ENCODE measurements at regions not wholly inside any gene's neighbourhood (a gene's known extent, or its start where the extent isn't known, plus 50 kb on each side); places are given as distances from the start of the nearest gene placed in this dataset.

- no peaks in the 10 kb centered on the region for H3K79me2 ChIP-seq (ENCODE audit: insufficient read depth, low read length)
- no peak overlapping the region for H3K4me3 ChIP-seq (ENCODE audit: low read depth, low read length, poor library complexity, severe bottlenecking)
- H2AFZ ChIP-seq (ENCODE audit: low read length): no peak overlapping the region
- H3K27ac ChIP-seq (ENCODE audit: low read depth, low read length, poor library complexity, severe bottlenecking): no peak overlapping the region
- no peaks in the 10 kb centered on the region for H3K9me3 ChIP-seq (ENCODE audit: low read length)
- no peak for TF ChIP-seq EZH2 (IDR thresholded peaks at IDR 0.05; ENCODE audit: borderline replicate concordance, low read length)
- H3K36me3 ChIP-seq (ENCODE audit: insufficient read depth, low read length): no peaks in the 10 kb centered on the region
- no peaks in the 10 kb centered on the region for H3K9me2 ChIP-seq (ENCODE audit: low read depth, low read length)
- H3F3A ChIP-seq (ENCODE audit: insufficient read depth, low read length): no peaks in the 10 kb centered on the region
- no peaks in the 10 kb centered on the region for H3K4me1 ChIP-seq (ENCODE audit: insufficient read depth, low read length, severe bottlenecking)
- H3K27me3 ChIP-seq (ENCODE audit: insufficient read depth, low read length): no peaks in the 10 kb centered on the region
- H3K4me2 ChIP-seq (ENCODE audit: low read length): no peak overlapping the region
- no peaks in the 10 kb centered on the region for H4K20me1 ChIP-seq (ENCODE audit: insufficient read depth, low read length)
- H3K9ac ChIP-seq (ENCODE audit: low read length): no peak overlapping the region
Measured at GRCh38 chr2:150909090-150909489, 352.6 kb downstream of the RBM43 start.

- no peak for TF ChIP-seq EZH2 (IDR thresholded peaks at IDR 0.05; ENCODE audit: borderline replicate concordance, low read length)
- TF ChIP-seq CTCF (IDR thresholded peaks at IDR 0.05; ENCODE audit: low read length): no peak
- H3K4me1 ChIP-seq (ENCODE audit: insufficient read depth, low read length, severe bottlenecking): no peaks in the 10 kb centered on the region
- no peaks in the 10 kb centered on the region for H4K20me1 ChIP-seq (ENCODE audit: insufficient read depth, low read length)
- H3K36me3 ChIP-seq (ENCODE audit: insufficient read depth, low read length): no peaks in the 10 kb centered on the region
- H3K9me2 ChIP-seq (ENCODE audit: low read depth, low read length): no peaks in the 10 kb centered on the region
- no peak overlapping the region for H3K4me2 ChIP-seq (ENCODE audit: low read length)
- no peaks in the 10 kb centered on the region for H3K9me3 ChIP-seq (ENCODE audit: low read length)
- no peak overlapping the region for H3K27ac ChIP-seq (ENCODE audit: low read depth, low read length, poor library complexity, severe bottlenecking)
- H2AFZ ChIP-seq (ENCODE audit: low read length): no peak overlapping the region
- no peaks in the 10 kb centered on the region for H3F3A ChIP-seq (ENCODE audit: insufficient read depth, low read length)
- H3K27me3 ChIP-seq (ENCODE audit: insufficient read depth, low read length): no peaks in the 10 kb centered on the region
- H3K9ac ChIP-seq (ENCODE audit: low read length): no peak overlapping the region
- no peak overlapping the region for H3K4me3 ChIP-seq (ENCODE audit: low read depth, low read length, poor library complexity, severe bottlenecking)
- H3K79me2 ChIP-seq (ENCODE audit: insufficient read depth, low read length): no peaks in the 10 kb centered on the region
Measured at GRCh38 chr2:150907466-150907865, 354.2 kb downstream of the RBM43 start.

- H2AFZ ChIP-seq (ENCODE audit: low read length): no peak overlapping the region
- no peaks in the 10 kb centered on the region for H3F3A ChIP-seq (ENCODE audit: insufficient read depth, low read length)
- no peak overlapping the region for H3K9ac ChIP-seq (ENCODE audit: low read length)
- H4K20me1 ChIP-seq (ENCODE audit: insufficient read depth, low read length): no peaks in the 10 kb centered on the region
- H3K79me2 ChIP-seq (ENCODE audit: insufficient read depth, low read length): no peaks in the 10 kb centered on the region
- TF ChIP-seq CTCF (IDR thresholded peaks at IDR 0.05; ENCODE audit: low read length) (no peak), EZH2 (IDR thresholded peaks at IDR 0.05; ENCODE audit: borderline replicate concordance, low read length) (no peak)
- no peak overlapping the region for H3K4me3 ChIP-seq (ENCODE audit: low read depth, low read length, poor library complexity, severe bottlenecking)
- H3K4me1 ChIP-seq (ENCODE audit: insufficient read depth, low read length, severe bottlenecking): no peaks in the 10 kb centered on the region
- no peak overlapping the region for H3K27ac ChIP-seq (ENCODE audit: low read depth, low read length, poor library complexity, severe bottlenecking)
- no peak overlapping the region for H3K4me2 ChIP-seq (ENCODE audit: low read length)
- H3K27me3 ChIP-seq (ENCODE audit: insufficient read depth, low read length): no peaks in the 10 kb centered on the region
- H3K36me3 ChIP-seq (ENCODE audit: insufficient read depth, low read length): no peaks in the 10 kb centered on the region
- no peaks in the 10 kb centered on the region for H3K9me2 ChIP-seq (ENCODE audit: low read depth, low read length)
- H3K9me3 ChIP-seq (ENCODE audit: low read length): no peaks in the 10 kb centered on the region
Measured at GRCh38 chr2:150903461-150903860, 358.2 kb downstream of the RBM43 start.

GRCh38 chr2:150903055-150903454 lies 358.6 kb downstream of the RBM43 start:
- H3K79me2 ChIP-seq (ENCODE audit: insufficient read depth, low read length): no peaks in the 10 kb centered on the region
- no peak overlapping the region for H3K4me2 ChIP-seq (ENCODE audit: low read length)
- no peaks in the 10 kb centered on the region for H4K20me1 ChIP-seq (ENCODE audit: insufficient read depth, low read length)
- H3K36me3 ChIP-seq (ENCODE audit: insufficient read depth, low read length): no peaks in the 10 kb centered on the region
- no peaks in the 10 kb centered on the region for H3F3A ChIP-seq (ENCODE audit: insufficient read depth, low read length)
- no peaks in the 10 kb centered on the region for H3K27me3 ChIP-seq (ENCODE audit: insufficient read depth, low read length)
- H3K9ac ChIP-seq (ENCODE audit: low read length): no peak overlapping the region
- H3K27ac ChIP-seq (ENCODE audit: low read depth, low read length, poor library complexity, severe bottlenecking): no peak overlapping the region
- H3K4me3 ChIP-seq (ENCODE audit: low read depth, low read length, poor library complexity, severe bottlenecking): no peak overlapping the region
- H3K9me2 ChIP-seq (ENCODE audit: low read depth, low read length): no peaks in the 10 kb centered on the region
- TF ChIP-seq CTCF (IDR thresholded peaks at IDR 0.05; ENCODE audit: low read length) (no peak), EZH2 (IDR thresholded peaks at IDR 0.05; ENCODE audit: borderline replicate concordance, low read length) (no peak)
- H3K4me1 ChIP-seq (ENCODE audit: insufficient read depth, low read length, severe bottlenecking): no peaks in the 10 kb centered on the region
- no peaks in the 10 kb centered on the region for H3K9me3 ChIP-seq (ENCODE audit: low read length)
- no peak overlapping the region for H2AFZ ChIP-seq (ENCODE audit: low read length)
